ENCODE measurements at regions not wholly inside any gene's neighbourhood (a gene's known extent, or its start where the extent isn't known, plus 50 kb on each side); places are given as distances from the start of the nearest gene placed in this dataset.

DNA sequence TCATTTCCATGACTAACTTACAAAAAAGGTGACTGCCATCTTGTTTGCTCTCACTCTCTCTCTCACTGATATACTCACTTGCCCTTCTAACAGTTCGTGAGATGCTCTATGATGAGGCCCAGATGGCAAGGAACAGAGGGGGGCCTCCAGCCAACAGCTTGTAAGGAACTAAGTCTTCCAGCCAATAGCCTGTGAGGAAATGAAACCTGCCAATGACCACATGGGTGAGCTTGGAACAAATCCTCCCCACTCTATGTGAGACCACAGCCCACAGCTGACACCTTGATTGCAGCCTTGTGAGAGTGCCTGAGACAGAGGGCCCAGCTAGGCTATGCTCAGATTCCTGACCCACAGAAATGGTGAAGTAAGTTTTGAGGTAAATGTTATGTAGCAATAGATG is 153.7 kb downstream of the HHIPL2 start:
- TF ChIP-seq POLR2A (IDR thresholded peaks at IDR 0.05) = no peak
- TF ChIP-seq, protein P1, sequence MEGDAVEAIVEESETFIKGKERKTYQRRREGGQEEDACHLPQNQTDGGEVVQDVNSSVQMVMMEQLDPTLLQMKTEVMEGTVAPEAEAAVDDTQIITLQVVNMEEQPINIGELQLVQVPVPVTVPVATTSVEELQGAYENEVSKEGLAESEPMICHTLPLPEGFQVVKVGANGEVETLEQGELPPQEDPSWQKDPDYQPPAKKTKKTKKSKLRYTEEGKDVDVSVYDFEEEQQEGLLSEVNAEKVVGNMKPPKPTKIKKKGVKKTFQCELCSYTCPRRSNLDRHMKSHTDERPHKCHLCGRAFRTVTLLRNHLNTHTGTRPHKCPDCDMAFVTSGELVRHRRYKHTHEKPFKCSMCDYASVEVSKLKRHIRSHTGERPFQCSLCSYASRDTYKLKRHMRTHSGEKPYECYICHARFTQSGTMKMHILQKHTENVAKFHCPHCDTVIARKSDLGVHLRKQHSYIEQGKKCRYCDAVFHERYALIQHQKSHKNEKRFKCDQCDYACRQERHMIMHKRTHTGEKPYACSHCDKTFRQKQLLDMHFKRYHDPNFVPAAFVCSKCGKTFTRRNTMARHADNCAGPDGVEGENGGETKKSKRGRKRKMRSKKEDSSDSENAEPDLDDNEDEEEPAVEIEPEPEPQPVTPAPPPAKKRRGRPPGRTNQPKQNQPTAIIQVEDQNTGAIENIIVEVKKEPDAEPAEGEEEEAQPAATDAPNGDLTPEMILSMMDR (IDR thresholded peaks at IDR 0.05) = no peak
